ENCODE measurements at regions not wholly inside any gene's neighbourhood (a gene's known extent, or its start where the extent isn't known, plus 50 kb on each side); places are given as distances from the start of the nearest gene placed in this dataset.

DNA sequence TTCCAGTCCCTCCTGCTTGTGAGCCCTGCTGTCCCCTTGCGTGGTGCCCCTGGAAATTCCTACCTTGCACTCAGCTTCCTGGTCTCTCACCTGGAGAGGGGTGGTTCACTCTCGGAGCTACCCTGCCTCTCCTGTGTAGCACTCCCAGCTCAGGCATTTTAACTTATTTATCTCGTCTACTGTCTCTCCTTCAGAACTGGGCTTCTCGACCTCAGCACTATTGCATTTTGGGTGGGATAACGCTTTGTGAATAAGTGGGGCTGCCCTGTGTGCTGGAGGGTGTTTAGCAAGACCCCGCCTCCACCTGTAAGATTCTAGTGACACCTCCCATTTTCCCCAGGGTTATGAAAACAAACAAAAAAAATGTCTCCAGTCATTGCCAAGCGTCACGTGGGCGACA, 56.0 kb upstream of the SORCS2 start:
- WGBS (ENCODE audit: insufficient coverage), result 77% methylated on average over 6 of the region's 9 CpGs
- no peak for DNase-seq
- ATAC-seq (ENCODE audit: low read depth), result no peak
- Histone ChIP-seq H3K9me3 (ENCODE audit: control extremely low read depth in 1 of 3, control insufficient read depth in 2 of 3, insufficient read depth in 1 of 3, low read length in 2 of 3) (peaks cover 0 to 19% (median 0%) of the 10 kb centered on the region in 3 donors), H3K4me2 (replicated peaks; ENCODE audit: low read depth, low read length, poor library complexity, severe bottlenecking) (no peak overlapping the region), H3K9ac (ENCODE audit: low read length) (no peak overlapping the region), H3K4me3 (ENCODE audit: control extremely low read depth in 1 of 5, extremely low read depth in 1 of 5, insufficient read depth in 1 of 5, low read depth in 2 of 5, low read length in 4 of 5) (no peak overlapping the region), H2AFZ (ENCODE audit: insufficient read depth, low read depth, low read length, poor library complexity, severe bottlenecking) (no peak overlapping the region), H3K36me3 (replicated peaks in 1 of 2; ENCODE audit: control extremely low read depth in 1 of 2, control insufficient read depth in 1 of 2, extremely low read depth in 1 of 2, insufficient read depth in 2 of 2, low read length in 1 of 2) (no peaks in the 10 kb centered on the region), H3K4me1 (ENCODE audit: control insufficient read depth in 2 of 2, insufficient read depth in 2 of 2, low read length in 2 of 2) (no peaks in the 10 kb centered on the region), H4K20me1 (ENCODE audit: control insufficient read depth, insufficient read depth, low read length, poor library complexity, severe bottlenecking) (no peaks in the 10 kb centered on the region), H3K79me2 (ENCODE audit: control insufficient read depth, insufficient read depth, low read length) (no peaks in the 10 kb centered on the region), H3K27ac (ENCODE audit: low read length in 2 of 2) (no peak overlapping the region), H3K27me3 (replicated peaks in 1 of 4; ENCODE audit: control extremely low read depth in 1 of 4, control insufficient read depth in 3 of 4, insufficient read depth in 4 of 4, low read length in 3 of 4) (no peaks in the 10 kb centered on the region)
- Mint-ChIP-seq H3K27me3 (peaks cover 4% of the 10 kb centered on the region), H3K27ac (no peak overlapping the region), H3K4me1 (no peaks in the 10 kb centered on the region), H3K4me3 (no peak overlapping the region), H3K9me3 (ENCODE audit: insufficient read depth) (no peaks in the 10 kb centered on the region)
- ChIA-PET POLR2A (no interaction called here), CTCF (no interaction called here)
- intact Hi-C loops (cut with micrococcal nuclease), result no loop called here
- TF ChIP-seq, protein P1, sequence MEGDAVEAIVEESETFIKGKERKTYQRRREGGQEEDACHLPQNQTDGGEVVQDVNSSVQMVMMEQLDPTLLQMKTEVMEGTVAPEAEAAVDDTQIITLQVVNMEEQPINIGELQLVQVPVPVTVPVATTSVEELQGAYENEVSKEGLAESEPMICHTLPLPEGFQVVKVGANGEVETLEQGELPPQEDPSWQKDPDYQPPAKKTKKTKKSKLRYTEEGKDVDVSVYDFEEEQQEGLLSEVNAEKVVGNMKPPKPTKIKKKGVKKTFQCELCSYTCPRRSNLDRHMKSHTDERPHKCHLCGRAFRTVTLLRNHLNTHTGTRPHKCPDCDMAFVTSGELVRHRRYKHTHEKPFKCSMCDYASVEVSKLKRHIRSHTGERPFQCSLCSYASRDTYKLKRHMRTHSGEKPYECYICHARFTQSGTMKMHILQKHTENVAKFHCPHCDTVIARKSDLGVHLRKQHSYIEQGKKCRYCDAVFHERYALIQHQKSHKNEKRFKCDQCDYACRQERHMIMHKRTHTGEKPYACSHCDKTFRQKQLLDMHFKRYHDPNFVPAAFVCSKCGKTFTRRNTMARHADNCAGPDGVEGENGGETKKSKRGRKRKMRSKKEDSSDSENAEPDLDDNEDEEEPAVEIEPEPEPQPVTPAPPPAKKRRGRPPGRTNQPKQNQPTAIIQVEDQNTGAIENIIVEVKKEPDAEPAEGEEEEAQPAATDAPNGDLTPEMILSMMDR (IDR thresholded peaks at IDR 0.05), result no peak
- TF ChIP-seq EZH2 (IDR thresholded peaks at IDR 0.05; ENCODE audit: borderline replicate concordance, insufficient read depth, low read depth, low read length, poor library complexity, severe bottlenecking), result no peak

DNA sequence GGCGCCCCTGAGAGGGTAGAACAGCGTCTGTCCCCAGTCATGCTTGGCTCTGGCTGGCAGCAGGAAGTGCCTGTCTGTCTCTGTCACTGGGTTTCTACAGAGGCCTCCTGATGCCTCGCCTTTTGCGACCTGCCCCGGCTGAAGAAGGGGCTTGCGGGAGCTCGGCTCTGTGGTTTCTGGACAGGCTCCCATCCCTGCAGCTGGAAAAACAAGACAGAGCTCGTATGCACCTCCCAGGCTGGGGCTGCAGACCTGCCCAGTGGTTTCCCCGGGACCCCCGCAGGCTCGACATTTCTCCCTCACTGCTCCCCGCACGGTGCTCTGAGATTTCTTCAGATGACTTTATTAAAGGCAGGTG, 57.0 kb upstream of the SORCS2 start:
- ATAC-seq (ENCODE audit: low read depth) (no peak), DNase-seq (no peak)
- Histone ChIP-seq H2AFZ (ENCODE audit: insufficient read depth, low read depth, low read length, poor library complexity, severe bottlenecking) (no peak overlapping the region), H3K36me3 (replicated peaks in 1 of 2; ENCODE audit: control extremely low read depth in 1 of 2, control insufficient read depth in 1 of 2, extremely low read depth in 1 of 2, insufficient read depth in 2 of 2, low read length in 1 of 2) (no peaks in the 10 kb centered on the region), H3K4me1 (ENCODE audit: control insufficient read depth in 2 of 2, insufficient read depth in 2 of 2, low read length in 2 of 2) (no peaks in the 10 kb centered on the region), H3K9ac (ENCODE audit: low read length) (no peak overlapping the region), H4K20me1 (ENCODE audit: control insufficient read depth, insufficient read depth, low read length, poor library complexity, severe bottlenecking) (no peaks in the 10 kb centered on the region), H3K79me2 (ENCODE audit: control insufficient read depth, insufficient read depth, low read length) (no peaks in the 10 kb centered on the region), H3K27me3 (replicated peaks in 1 of 4; ENCODE audit: control extremely low read depth in 1 of 4, control insufficient read depth in 3 of 4, insufficient read depth in 4 of 4, low read length in 3 of 4) (no peaks in the 10 kb centered on the region), H3K27ac (ENCODE audit: low read length in 2 of 2) (no peak overlapping the region), H3K4me2 (replicated peaks; ENCODE audit: low read depth, low read length, poor library complexity, severe bottlenecking) (no peak overlapping the region), H3K9me3 (ENCODE audit: control extremely low read depth in 1 of 3, control insufficient read depth in 2 of 3, insufficient read depth in 1 of 3, low read length in 2 of 3) (peaks cover 0 to 19% (median 0%) of the 10 kb centered on the region in 3 donors), H3K4me3 (ENCODE audit: control extremely low read depth in 1 of 5, extremely low read depth in 1 of 5, insufficient read depth in 1 of 5, low read depth in 2 of 5, low read length in 4 of 5) (no peak overlapping the region)
- Mint-ChIP-seq H3K4me1 (no peaks in the 10 kb centered on the region), H3K27me3 (peaks cover 4% of the 10 kb centered on the region), H3K27ac (no peak overlapping the region), H3K9me3 (ENCODE audit: insufficient read depth) (no peaks in the 10 kb centered on the region), H3K4me3 (no peak overlapping the region)
- TF ChIP-seq EZH2 (IDR thresholded peaks at IDR 0.05; ENCODE audit: borderline replicate concordance, insufficient read depth, low read depth, low read length, poor library complexity, severe bottlenecking), result no peak
- TF ChIP-seq, protein P1 (IDR thresholded peaks at IDR 0.05), result no peak
- intact Hi-C loops (cut with micrococcal nuclease), result no loop called here
- POLR2A ChIA-PET, result no interaction called here
- CTCF ChIA-PET, result no interaction called here
- 43% methylated on average over 11 of the region's 13 CpGs for WGBS (ENCODE audit: insufficient coverage)
